Adrenal gland (tissue), 5 donors: ENCODE measurements at regions not wholly inside any gene's neighbourhood (a gene's known extent, or its start where the extent isn't known, plus 50 kb on each side); places are given as distances from the start of the nearest gene placed in this dataset.

ENCODE experiments used
- POLR2A ChIP-seq, 2 donors: fragments of 450-650 bp; IDR thresholded peaks; one replicate each; pipeline ENCODE4 v1.6.1; 2017; ENCODE audit warnings: antibody characterized with exemption in 2 of 2, mild to moderate bottlenecking in 2 of 2, moderate library complexity in 1 of 2
- TF ChIP-seq, protein P1 (sequence below), 6 experiments: fragments of 450-650 bp in 4 of 6; fragments of 200-600 bp in 2 of 6; sonication (generic) in 1 of 6; IDR thresholded peaks; 1 replicate in 5 of 6; 2 replicates in 1 of 6; pipeline versions ENCODE4 v1.5.1 to v1.8.0; 2016 to 2021; ENCODE audit warnings: antibody characterized with exemption in 6 of 6, mild to moderate bottlenecking in 2 of 6, moderate library complexity in 1 of 6
- donor health status: DM: no; HTN: no; CAD: no.

DNA sequence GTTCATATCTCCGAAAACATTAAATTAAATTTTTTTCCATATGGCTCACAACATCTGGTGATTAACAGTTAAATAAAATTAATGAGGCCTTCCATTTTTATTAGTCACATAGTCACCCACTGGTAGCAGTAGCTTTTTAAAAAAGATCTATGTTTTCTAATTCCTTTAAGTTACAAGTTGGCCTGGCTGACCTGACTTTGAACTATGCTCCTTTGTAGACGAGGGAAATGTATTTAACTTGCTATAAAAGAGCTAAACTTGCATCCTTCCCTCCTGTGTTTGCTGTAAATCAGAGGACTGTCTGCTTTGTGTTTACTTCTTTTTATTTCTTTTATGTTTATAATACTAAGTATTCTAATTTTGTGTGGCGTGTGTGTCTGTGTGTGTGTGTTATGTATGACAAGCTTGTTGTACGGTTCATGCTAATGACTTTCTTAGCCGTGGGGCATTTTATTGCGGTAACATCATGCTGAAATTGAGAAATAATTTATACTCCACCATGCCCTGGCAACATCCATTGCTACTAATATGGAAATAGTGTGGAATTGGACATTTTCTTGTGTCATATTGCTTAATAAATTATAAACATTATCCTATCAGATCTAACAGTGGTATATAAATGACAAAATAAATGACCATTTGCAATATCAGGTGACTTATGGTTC, 241.7 kb downstream of the SNCA start:
- TF ChIP-seq, protein P1, sequence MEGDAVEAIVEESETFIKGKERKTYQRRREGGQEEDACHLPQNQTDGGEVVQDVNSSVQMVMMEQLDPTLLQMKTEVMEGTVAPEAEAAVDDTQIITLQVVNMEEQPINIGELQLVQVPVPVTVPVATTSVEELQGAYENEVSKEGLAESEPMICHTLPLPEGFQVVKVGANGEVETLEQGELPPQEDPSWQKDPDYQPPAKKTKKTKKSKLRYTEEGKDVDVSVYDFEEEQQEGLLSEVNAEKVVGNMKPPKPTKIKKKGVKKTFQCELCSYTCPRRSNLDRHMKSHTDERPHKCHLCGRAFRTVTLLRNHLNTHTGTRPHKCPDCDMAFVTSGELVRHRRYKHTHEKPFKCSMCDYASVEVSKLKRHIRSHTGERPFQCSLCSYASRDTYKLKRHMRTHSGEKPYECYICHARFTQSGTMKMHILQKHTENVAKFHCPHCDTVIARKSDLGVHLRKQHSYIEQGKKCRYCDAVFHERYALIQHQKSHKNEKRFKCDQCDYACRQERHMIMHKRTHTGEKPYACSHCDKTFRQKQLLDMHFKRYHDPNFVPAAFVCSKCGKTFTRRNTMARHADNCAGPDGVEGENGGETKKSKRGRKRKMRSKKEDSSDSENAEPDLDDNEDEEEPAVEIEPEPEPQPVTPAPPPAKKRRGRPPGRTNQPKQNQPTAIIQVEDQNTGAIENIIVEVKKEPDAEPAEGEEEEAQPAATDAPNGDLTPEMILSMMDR (IDR thresholded peaks at IDR 0.05): no peak
- no peak for TF ChIP-seq POLR2A (IDR thresholded peaks at IDR 0.05)
